ACHN (cell line): ENCODE measurements at regions not wholly inside any gene's neighbourhood (a gene's known extent, or its start where the extent isn't known, plus 50 kb on each side); places are given as distances from the start of the nearest gene placed in this dataset.

Source experiments
- DNase-seq: peaks from one replicate; pipeline ENCODE4 v3.0.0-alpha.2; 2015
- in situ Hi-C: cut with HindIII; loops from 2 replicates; pipeline ENCODE4 v1.10.0; 2017; ENCODE audit warnings: low sequenced_read_pairs, low pct_ligation_motif_present, low pct_unique_long_range_greater_than_20kb

DNA sequence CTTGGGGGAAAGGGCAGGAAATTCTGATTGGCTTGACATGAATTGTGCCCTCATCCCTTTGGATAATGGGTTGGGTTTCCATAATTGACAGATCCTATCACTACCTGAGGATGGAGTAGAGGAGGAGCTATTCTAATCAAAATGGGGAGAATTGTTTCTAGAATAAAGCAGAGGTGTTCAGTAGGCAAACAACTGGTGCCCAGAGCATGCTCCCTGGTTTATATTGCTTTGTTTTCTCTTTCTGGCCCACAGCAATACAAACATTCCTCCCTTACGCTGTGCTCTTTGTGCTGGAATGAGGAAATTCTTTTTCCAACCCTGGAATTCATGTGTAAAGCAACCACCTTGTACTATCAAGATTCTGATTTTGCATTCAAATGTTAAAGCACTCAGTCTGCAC lies 147.4 kb downstream of the RASSF9 start:
- DNase-seq, result no peak
- in situ Hi-C loops, result no loop called here

DNA sequence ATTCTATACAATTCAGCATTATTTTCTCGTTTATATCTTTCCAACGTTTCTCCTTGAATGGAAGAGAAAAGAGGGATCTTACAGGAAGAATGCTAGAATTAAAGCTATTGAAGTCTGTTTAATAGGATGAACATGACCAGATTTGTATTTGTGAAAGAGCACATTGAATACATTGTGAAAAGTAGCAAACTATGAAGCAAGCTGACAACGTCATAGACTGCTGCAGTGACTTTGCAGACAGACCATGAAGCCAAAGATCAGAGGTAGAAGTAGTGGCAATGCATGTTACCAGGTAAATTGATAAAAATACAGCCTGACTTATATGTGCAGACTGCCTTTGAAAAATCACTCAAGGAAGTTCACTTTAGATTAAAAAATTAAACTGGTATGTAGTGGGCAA lies 146.1 kb downstream of the RASSF9 start:
- no peak for DNase-seq
- in situ Hi-C loops, result no loop called here

DNA sequence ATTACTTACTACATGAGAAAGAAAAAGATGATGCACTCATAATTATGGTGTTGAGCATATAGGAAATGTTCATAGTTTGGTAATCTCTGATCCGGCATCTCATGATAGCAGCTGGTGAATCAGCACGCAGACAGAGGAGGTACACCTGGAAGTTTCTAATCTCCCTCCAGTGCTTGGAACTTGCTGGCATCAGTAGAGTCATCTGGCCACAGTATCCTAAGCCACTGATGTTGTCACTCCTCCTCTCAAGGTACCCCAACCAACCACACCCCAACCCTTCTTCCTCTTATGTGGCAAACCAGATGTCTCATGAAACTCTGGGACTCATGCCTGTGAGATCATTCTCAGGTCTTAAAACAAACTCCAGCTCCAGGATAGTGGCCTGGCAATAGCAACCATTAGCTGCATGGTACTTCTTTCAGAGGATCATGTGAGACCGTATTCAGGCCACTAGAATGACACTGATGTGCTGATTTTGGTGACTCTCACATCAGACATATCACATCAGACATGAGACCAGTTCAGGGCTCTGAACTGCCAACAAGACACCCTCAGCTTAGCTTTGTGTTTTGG lies 143.0 kb downstream of the RASSF9 start:
- DNase-seq, result no peak
- in situ Hi-C loops, result no loop called here

DNA sequence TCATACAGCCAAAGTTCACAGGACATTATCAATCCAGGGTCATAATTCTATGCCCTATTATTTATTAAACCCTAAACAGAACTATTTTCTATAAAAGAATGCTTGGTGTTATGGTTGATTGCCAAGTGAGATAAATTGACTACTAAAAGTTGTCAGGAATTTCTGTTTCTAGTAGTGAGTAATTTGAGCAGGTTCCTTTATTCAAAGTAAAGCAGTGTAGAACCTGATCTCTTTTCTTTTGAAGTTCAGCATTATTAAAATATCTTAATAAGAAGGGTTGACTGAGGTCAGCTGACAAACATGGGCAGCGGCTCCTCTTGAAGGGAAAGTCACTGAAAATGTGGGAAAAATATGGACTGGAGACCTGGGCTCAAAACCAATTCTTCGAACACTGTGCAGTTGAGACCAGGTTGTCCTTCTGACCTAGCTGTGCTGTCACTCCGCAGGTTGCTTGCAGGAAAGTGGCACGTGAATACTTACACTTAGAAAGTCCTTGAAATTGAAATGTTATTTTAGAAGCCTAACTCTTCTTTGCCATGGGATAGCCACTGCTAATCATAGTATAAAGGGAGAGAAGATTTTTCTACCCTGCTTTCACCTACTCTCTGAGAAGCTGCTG lies 141.0 kb downstream of the RASSF9 start:
- in situ Hi-C loops, result no loop called here

DNA sequence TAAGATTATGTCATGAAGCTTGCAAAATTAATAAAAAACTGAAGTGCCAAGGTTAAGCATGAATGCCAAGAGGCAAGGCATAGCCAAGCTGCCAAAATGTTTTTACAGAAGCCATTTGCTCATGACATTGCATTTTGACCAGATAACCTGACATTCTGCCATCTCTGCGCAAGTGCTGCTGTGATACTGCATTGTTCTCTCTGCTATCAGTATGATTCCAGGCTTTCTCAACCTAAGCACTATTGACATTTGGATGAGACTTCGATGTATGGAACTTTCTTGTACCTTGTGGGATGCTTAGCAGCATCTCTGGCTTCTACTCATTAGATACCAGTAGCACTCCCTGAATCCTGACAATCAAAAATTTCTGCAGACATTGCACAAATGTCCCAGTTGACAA lies 139.2 kb downstream of the RASSF9 start:
- in situ Hi-C loops, result no loop called here

More for the DNA sequence above, 141.0 kb downstream of the RASSF9 start:
- DNase-seq, result no peak

DNA sequence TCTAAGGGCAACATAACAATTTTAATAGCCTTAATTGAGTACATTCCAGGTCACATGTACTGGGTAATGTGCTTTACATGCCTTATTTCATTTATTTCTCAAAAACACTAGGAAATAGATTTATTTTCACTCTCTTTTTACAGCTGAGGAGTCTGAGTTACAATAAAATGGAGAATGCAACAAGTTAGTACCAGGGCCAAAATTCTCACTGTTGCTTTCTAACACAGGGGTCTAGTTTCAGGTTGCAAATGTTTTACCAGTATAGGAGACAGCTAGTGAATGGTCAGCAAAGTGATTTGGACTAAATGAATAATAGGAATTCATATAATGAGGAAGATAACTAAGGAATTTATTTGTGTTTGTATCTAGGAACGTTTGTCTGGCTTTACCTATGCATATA lies 137.3 kb downstream of the RASSF9 start:
- no peak for DNase-seq
- in situ Hi-C loops, result no loop called here

More for the DNA sequence above, 139.2 kb downstream of the RASSF9 start:
- DNase-seq, result no peak

DNA sequence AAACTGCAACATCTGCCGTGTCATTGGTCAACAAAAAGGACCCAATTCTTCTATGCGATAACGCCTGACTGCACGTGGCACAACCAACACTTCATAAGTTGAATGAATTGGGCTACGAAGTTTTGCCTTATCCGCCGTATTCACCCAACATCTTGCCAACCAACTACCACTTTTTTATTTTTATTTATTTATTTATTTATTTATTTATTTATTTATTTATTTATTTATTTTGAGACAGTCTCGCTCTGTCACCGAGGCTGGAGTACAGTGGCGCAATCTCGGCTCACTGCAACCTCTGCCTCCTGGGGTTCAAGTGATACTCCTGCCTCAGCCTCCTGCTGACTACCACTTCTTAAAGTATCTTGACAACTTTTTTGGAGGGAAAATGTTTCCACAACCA lies 127.4 kb downstream of the RASSF9 start:
- DNase-seq, result no peak
- in situ Hi-C loops, result no loop called here

DNA sequence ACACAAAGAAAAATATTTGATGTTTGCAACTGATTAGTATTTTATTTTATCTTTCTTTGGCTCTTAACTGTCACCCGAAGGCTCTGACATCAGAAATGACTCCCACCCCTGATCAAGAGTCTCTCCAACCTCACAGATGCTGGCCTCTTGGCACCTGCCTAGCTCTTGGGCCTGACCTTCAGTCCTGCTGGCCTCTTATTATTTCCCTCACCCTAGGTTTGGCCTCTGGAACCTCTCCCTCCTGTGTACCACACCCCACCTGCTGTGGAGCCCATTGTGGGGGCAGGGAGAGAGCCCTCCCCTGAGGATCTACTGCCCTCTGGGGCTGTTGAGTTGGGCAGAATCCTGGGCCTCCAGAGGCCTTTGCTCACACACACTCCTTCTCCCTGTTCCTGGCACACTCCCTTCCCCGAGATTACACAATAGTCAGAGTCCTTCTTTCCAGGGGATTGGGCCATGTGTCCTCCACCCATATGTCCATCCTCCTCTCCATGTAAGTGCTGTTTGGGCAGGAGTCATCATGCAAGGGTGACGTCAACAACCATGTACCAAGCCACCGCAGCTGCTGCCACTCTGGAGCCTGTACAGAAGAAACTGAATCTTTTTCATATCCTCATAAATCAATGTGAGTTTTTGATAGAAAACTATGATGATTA lies 124.3 kb downstream of the RASSF9 start:
- in situ Hi-C loops, result no loop called here
- no peak for DNase-seq

DNA sequence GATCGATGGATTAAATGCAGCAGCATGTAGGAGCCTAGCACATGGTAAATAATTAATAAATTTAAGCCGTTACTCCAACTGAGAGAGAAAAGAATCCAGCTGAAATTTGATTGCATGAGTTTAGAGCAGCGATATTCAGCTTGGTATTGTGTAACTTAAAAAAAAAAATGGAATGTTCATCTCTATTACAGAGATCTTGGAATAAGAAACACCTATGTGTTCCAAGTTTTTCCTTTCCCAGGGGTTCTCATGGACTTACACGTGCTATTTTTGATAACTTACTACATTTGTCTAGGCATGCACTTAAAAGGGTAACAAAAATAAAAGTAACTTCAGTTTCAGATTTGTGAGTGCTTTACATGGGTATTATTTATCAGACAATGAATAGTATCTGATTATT lies 122.8 kb downstream of the RASSF9 start:
- in situ Hi-C loops, result no loop called here
- peak; percentile 12 for DNase-seq

DNA sequence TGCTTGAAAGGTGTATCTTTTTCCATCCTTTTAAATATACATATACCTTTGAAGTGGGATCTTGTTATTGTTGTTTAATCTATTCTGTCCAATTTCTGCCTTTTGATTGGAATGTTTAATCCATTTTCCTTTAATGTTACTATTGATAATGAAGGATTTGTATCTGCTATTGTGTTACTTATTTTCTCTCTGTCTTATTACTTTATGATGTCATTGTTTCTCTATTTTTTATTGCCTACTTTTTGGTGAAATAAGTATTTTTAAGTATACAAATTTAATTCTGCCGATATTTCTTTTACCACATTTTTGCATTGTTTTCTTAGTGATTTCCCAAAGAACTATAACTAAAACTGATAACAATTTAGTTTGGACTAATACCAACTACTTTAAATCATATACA lies 121.8 kb downstream of the RASSF9 start:
- in situ Hi-C loops, result no loop called here
- DNase-seq, result no peak

DNA sequence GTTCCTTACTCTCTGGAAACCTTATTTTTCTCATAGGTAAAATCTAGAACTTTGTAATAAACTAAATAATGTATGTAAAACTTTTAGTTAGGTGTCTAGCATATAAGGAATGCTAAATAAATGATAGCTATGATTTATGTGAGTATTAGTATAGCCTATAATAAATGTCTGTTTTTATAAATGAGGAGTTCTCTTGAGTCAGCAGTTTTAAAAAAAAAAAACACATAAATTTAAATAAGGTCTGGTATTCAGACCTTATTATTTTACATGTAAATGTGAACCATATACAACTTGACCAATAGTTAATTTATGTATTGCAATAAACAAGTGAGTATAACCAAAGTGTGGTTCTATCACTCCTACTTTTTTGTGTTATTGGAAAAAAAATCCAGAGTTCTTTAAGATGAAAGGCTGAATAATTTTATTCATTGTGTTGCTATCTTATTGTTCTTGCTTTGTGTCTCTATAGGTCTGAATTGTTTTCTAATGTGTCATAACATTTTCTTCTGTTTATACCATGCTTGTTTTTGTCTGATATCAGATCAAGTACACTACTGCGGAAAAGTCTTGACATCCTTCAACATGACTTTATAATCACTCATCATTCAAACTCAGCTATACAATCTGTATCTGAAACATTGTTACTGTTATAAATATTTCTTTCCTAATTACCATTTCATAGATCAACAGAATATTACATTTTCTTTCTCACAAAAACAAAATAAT lies 115.7 kb downstream of the RASSF9 start:
- no peak for DNase-seq
- in situ Hi-C loops, result no loop called here

DNA sequence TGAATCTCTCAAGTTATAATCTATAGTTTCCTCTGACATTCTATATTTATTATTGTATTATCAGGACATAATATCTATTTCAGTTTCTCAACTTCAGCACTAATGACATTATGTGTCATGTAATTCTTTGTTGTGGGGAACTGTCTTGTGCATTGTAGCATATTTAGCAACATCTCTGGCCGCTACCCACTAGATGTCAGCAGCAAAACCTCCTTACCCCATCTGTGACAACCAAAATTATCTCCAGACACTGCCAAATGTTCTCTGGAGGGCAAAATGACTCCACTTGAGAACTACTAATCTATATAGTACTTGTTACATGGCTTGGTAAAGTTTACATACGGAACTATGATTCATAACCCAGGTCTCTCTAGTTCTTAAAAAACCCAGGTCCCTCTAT lies 110.2 kb downstream of the RASSF9 start:
- in situ Hi-C loops, result no loop called here
- DNase-seq, result no peak

DNA sequence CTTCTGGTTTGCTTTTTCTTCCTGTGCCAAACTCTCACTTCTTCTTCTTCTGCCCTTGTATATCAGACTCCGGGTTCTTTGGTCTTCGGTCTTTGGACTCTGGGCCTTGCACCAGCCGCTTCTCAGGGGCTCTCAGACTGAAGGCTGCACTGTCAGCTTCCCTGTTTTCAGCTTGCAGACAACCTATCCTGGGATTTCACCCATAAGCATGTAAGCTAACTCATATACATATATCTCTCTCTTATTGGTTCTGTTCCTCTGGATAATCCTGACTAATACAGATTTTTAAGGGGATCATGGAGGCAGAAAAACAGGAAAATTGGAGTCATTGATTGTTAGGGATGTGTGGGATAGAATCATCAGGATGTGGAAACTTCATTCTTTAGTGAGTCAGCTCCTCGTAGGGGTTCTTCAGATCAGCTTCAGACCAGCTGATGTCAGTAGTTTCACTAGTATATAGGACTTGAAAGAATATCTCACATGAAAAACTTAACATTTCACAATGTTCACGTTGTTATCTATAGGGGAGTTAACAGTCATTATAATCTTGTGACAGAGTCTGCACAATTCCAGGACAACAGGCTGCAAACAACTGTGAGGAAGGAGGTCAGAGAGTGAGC lies 102.9 kb downstream of the RASSF9 start:
- in situ Hi-C loops, result no loop called here
- DNase-seq, result no peak

DNA sequence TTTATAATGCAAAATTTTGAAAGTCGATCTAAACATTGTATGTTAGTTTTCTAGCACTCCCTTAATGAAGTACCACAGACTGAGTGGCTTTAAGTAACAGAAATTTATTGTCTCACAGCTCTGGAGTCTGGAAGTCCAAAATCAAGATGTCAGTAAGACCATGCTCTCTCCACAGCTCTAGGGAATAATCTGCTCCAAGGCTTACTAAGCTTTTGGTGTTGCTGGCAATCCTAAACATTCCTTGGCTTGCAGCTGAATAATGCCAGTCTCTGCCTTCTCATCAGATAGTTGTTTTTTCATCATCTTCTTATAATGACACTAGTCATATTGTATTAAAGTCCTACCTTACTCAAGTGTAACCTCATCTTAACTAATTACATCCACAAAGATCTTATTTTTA lies 102.2 kb downstream of the RASSF9 start:
- DNase-seq, result no peak
- in situ Hi-C loops, result no loop called here

DNA sequence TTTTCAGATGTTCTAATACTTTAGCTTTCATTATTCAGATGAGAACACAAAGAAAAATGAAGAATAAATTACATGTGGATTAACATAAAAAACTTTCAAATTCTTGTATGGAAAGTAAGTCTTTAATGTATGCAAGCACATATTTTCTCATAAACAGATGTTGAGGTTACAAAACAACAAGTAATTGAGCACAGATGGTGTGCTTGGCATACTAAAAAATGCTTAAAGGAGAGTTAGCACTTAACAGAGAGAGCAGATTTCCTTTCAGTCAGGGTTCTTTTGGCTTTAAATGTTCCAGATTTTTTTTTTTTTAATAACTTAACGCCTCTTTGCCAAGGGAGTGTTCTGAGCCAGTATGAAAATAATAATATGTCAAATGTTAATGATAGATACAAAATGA lies 96.0 kb downstream of the RASSF9 start:
- no peak for DNase-seq
- in situ Hi-C loops, result no loop called here

DNA sequence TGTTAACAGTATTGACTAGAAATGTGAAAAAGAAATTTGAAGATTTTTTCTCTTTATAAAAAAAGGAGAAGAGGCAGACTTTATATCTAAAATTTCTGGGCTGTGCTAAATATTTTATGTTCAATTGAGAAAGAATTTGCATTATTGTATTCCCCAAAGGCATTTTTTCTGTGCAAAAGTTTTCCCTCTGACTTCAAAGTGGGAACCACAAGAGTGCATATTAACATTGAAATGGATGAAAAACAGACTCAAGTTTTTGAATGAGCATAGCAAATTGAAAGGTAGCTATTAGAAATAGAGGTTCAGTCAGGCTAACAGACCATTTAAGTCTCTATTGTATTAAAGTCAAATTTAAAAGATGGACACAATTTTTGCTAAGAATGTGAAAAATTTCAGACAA lies 95.2 kb downstream of the RASSF9 start:
- DNase-seq, result no peak
- in situ Hi-C loops, result no loop called here

DNA sequence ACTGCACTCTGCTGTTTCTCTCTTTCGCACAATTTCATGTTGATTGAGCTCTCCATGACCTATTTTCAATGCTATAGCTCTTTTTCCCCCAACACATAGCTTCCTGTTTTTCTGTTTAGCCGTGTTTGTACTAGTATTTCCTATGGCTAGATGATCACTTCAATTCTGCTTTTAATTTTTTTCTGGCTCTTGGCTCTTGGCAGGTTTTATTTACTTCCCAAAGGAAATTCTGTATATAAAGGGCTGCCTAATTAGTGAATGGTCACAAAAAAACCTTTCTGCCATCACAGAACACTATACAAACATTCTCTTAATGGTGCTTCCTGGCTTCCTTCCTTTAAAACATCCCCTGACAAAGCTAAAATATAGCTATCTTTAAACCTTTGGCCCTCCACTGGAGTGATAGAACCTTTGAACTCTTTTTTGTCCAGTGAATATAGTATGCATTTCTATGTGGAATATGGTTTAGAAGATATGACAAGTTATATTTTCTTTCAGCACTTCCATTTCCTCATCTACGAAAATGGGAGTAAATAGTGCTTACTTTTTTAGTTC lies 88.2 kb downstream of the RASSF9 start:
- in situ Hi-C loops, result no loop called here
- no peak for DNase-seq
